Neural progenitor cell (in vitro differentiated cells): ENCODE measurements at regions not wholly inside any gene's neighbourhood (a gene's known extent, or its start where the extent isn't known, plus 50 kb on each side); places are given as distances from the start of the nearest gene placed in this dataset.

Experiments used
- CTCF ChIP-seq: fragments of 200-600 bp; sonication (generic); IDR thresholded peaks from 2 replicates; pipeline ENCODE4 v1.5.1; 2017; ENCODE audit warnings: antibody characterized with exemption, mild to moderate bottlenecking
- EZH2 ChIP-seq: fragments of 200-600 bp; sonication (generic); IDR thresholded peaks from 2 replicates; pipeline ENCODE4 v1.6.1; 2017; ENCODE audit warnings: antibody characterized with exemption, mild to moderate bottlenecking, moderate library complexity

GRCh38 chr21:32061729-32062128 lies 188.9 kb downstream of the HUNK start:
- TF ChIP-seq CTCF, result no peak
- TF ChIP-seq EZH2, result no peak
